ENCODE measurements at regions not wholly inside any gene's neighbourhood (a gene's known extent, or its start where the extent isn't known, plus 50 kb on each side); places are given as distances from the start of the nearest gene placed in this dataset.

- TF ChIP-seq CTCF (IDR thresholded peaks at IDR 0.05) (no peak), POLR2A (IDR thresholded peaks at IDR 0.05) (no peak), POLR2AphosphoS5 (IDR thresholded peaks at IDR 0.05) (no peak)
Observed at GRCh38 chr4:104749062-104749461, 254.4 kb upstream of the CXXC4 start.
